COLO829 (cell line): ENCODE measurements at regions not wholly inside any gene's neighbourhood (a gene's known extent, or its start where the extent isn't known, plus 50 kb on each side); places are given as distances from the start of the nearest gene placed in this dataset.
"Not testable (repeated sequence)": the region's sequence is repeated elsewhere in the genome, so short reads cannot be mapped to it uniquely, and the experiment has no call there.

ENCODE experiments used
- DNase-seq: peaks from one replicate; pipeline ENCODE4 v3.0.0; 2012; ENCODE audit warnings: low spot score

GRCh38 chr5:30150231-30150630 lies 1043.3 kb upstream of the CDH6 start:
- no peak for DNase-seq

GRCh38 chr5:30149526-30149925 lies 1044.0 kb upstream of the CDH6 start:
- no peak for DNase-seq

GRCh38 chr5:30147976-30148375 lies 1045.5 kb upstream of the CDH6 start:
- DNase-seq: no peak

GRCh38 chr5:30144059-30144458 lies 1049.4 kb upstream of the CDH6 start:
- DNase-seq: not testable (repeated sequence)

GRCh38 chr5:30142432-30142831 lies 1051.1 kb upstream of the CDH6 start:
- no peak for DNase-seq

GRCh38 chr5:30121043-30121442 lies 1072.4 kb upstream of the CDH6 start:
- no peak for DNase-seq

GRCh38 chr5:30117135-30117534 lies 1076.4 kb upstream of the CDH6 start:
- no peak for DNase-seq

- no peak for DNase-seq
Measured at GRCh38 chr5:30113542-30113941, 1079.9 kb upstream of the CDH6 start.

- DNase-seq: no peak
Measured at GRCh38 chr5:30112867-30113266, 1080.6 kb upstream of the CDH6 start.

- no peak for DNase-seq
Measured at GRCh38 chr5:30108051-30108450, 1085.4 kb upstream of the CDH6 start.

- no peak for DNase-seq
Measured at GRCh38 chr5:30106596-30106995, 1086.9 kb upstream of the CDH6 start.

GRCh38 chr5:30104872-30105596 lies 1088.5 kb upstream of the CDH6 start:
- DNase-seq: no peak

GRCh38 chr5:30103452-30104202 lies 1089.9 kb upstream of the CDH6 start:
- no peak for DNase-seq

GRCh38 chr5:30103052-30103451 lies 1090.4 kb upstream of the CDH6 start:
- DNase-seq: no peak

- no peak for DNase-seq
Measured at GRCh38 chr5:30102185-30102584, 1091.3 kb upstream of the CDH6 start.

- no peak for DNase-seq
Measured at GRCh38 chr5:30100929-30101328, 1092.6 kb upstream of the CDH6 start.

GRCh38 chr5:30100148-30100713 lies 1093.3 kb upstream of the CDH6 start:
- DNase-seq: no peak

GRCh38 chr5:30099634-30100033 lies 1093.9 kb upstream of the CDH6 start:
- peak; percentile 0 for DNase-seq

GRCh38 chr5:30098940-30099339 lies 1094.5 kb upstream of the CDH6 start:
- DNase-seq: no peak

- no peak for DNase-seq
Measured at GRCh38 chr5:30092548-30092947, 1100.9 kb upstream of the CDH6 start.

GRCh38 chr5:30069441-30070263 lies 1123.8 kb upstream of the CDH6 start:
- DNase-seq: no peak

GRCh38 chr5:30063503-30063902 lies 1130.0 kb upstream of the CDH6 start:
- DNase-seq: no peak
